Left lobe of liver (tissue), 2 donors: ENCODE measurements at regions not wholly inside any gene's neighbourhood (a gene's known extent, or its start where the extent isn't known, plus 50 kb on each side); places are given as distances from the start of the nearest gene placed in this dataset.

Experiments
- ATAC-seq: fragments of 200-7000 bp; cut with Tn5 transposase; one replicate; pipeline ENCODE4 v1.9.1; 2020; ENCODE audit warnings: mild to moderate bottlenecking, moderate library complexity
- DNase-seq: peaks from one replicate; pipeline ENCODE4 v3.0.0-alpha.2; 2020; ENCODE audit warnings: low spot score
- donor health status: DM: no; HTN: no; CAD: no; lungs with moderate emphysema.
- donor health status: DM: no; HTN: yes; CAD: no.

DNA sequence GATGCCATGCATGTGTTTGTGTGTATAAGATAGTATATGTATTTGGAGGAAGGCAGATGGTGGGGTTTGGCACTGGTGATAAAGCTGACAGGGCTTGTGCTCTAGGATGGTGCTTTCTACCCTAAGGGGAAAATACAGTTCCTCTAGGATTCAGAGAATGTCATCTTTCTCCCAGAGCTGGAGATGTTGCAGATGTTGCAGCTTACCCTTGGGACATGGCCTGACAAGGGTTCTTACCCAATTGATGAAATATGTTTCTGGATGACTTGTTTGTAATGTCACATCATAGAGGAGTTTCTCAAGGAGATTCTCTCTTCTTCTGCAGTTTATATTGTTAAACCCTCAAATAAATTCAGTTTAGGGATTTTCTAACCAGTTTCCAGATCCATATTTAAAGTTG is 52.5 kb upstream of the PITX2 start:
- ATAC-seq (no peak), DNase-seq (no peak)

DNA sequence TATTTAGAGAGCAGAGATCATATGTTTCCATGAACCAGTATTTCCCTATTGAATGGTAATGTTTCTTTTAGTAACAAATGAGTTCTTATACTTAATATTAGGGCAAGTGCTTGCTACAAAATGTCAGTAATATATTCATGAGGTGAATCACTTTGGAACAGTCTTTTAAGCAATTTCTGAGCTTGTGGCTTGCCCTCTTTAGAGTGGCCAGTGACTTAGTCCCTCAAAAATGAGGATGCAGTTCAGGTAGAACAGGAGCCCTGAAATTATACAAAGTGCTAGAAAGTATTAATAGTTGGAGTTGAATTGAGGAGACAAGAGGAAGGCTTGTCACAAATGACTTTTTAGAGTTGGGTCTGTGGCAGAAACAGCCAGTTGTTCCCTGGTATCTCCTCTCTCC is 53.4 kb upstream of the PITX2 start:
- ATAC-seq: no peak
- no peak for DNase-seq

DNA sequence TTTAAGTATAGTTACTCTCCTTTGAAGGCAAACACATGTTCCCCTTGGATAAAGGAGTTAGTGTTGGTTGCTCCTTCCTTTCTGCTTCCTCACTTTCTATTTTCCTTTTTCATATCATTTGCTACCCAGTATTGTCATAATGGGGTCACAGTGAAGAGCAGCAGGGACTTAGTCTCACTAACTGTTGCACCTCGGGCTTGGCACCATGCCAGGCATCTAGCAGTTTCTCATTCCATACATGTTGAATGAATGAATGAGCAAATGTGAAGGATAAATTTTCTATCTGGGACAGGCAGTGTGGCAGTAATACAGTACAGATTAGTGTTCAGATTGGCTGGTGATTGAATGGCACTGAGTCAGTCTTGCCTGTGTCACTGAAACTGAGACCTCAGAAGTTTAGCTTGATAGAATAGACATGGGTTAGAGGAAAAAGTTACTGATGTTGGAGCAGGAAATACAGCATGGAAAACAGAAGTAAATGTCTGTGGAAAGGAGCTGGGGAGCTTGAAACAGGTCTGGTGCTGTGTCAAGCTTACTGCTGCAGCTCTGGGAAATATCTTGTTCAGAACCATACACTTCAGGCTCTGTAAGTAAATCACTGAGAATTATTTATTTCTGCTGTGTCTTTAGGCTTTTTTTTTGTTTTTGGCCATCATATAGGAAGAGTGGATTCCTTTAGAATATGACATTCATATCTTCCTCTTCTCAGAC is 55.8 kb upstream of the PITX2 start:
- ATAC-seq: no peak
- DNase-seq: no peak

DNA sequence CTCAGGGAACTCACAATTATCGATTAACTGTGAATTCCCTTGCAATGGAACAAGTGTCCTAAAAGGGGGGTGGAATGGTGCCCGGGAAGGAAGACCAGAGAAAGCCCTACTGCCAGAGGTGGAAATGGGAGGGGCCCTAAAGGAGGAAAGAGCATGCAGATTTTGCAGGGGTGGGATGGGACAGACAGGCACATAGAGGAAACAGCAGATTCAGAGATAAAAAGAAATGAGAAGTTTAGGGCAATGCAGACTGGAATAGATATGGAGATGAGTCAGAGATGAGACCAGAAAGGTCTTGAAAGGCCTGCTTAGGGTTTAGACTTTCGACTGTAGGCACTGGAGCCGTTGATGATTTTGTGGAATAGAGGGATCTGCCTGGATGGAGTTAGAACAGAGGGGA is 57.4 kb upstream of the PITX2 start:
- DNase-seq (no peak), ATAC-seq (no peak)

DNA sequence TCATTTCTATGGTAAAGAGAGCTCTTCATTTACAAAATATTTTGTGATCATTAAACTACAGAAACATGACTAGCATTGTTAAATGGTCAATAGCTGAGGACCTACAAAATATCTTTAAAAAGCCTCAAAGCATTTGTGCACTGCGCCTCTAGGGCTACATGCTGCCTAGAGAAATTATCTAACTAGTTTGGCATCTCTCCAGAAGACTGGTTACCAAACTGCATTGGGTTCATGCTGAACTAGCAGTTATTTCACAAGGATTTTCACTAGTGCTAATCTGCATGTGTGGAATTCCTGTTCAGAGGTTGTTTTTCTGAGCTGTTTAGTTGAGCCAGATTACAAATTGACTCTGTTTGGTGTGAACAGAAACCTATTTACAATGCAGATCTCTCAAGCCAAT is 58.5 kb upstream of the PITX2 start:
- ATAC-seq: no peak

DNA sequence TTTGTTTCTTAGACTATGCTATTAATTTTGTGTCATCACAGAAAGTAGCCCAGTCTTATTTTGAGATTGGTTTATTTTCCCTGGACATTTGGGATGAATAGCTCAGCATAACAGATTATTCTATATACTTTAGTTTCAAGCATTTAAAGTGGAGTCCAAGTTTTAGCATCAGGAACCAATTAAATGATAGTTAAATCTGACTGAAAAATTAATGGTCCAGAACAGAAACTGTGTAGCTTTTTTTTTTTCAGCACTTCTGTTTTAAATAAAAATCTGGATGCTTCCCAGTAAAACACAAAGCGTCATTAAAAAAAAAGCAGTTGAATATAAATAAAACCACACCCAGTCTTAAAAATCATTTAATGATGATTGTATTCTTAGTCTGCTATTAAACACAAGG is 59.4 kb upstream of the PITX2 start:
- no peak for DNase-seq
- ATAC-seq: no peak

More for the DNA sequence above, 58.5 kb upstream of the PITX2 start:
- DNase-seq: no peak

DNA sequence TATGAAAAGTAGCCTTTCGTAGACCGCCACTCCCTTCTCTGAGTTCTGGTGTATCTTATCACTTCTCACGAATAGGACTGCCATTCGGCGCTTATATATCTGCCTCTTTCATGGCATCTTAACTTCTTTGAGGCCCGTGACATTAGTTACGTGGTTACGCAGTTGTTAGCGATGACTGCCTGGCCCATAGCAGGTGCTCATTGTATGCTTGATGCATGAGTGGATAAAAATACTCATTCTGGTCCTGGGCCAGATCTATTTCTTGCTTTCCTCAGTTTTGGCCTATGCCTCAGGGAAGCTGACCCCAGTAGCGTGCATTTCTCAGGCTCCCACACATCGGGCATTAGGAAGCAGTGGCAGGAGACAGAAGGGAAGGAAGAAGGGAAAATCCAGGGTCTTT is 60.7 kb upstream of the PITX2 start:
- DNase-seq: no peak
- ATAC-seq: no peak

DNA sequence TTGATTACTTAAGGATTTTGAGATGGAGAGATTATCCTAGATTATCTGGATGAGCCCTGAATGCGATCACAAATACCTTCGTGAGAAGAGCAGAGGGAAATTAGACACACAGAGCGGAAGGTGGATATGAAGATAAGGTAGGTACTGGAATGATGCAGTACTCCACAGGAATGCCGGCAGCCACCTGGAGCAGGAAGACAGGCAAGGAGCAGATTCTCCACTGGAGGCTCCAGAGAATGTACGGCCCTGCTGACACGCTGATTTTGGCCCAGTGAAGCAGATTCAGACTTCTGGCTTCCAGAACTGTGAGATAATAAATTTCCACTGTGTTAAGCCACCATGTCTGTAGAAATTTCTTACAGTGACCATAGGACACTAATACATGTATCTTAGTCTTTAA is 79.4 kb upstream of the PITX2 start:
- ATAC-seq (no peak), DNase-seq (no peak)

DNA sequence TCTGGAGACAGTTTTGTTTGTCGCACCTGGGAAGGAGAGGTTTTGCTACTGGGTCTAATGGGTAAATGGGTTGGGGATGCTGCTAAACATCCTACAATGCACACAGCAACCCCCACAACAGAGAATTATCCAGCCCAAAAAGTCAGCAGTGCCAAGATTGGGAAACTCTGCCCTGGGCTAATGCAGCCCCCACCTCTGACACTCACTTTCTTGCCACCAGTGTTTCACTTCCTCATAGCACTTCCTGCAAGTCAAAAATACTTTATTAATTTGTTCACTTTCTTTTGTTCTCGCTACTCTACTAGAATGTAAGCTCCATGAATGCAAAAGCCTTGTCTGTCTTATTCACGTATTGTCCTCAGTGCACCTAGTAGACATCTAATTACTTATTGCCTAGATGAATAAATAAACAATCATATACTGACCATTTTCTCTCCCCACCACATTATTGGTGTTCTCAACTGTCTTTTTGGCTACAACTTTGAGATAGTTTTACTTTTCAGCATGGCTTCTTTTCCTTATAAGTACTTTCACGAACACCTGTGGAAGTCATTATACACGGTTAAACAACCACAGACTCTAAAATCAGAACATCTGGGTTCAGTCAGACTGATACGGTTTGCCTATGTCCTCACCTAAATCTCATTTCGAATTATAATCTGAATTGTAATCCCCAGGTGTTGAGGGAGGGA is 82.0 kb upstream of the PITX2 start:
- ATAC-seq (no peak), DNase-seq (no peak)

DNA sequence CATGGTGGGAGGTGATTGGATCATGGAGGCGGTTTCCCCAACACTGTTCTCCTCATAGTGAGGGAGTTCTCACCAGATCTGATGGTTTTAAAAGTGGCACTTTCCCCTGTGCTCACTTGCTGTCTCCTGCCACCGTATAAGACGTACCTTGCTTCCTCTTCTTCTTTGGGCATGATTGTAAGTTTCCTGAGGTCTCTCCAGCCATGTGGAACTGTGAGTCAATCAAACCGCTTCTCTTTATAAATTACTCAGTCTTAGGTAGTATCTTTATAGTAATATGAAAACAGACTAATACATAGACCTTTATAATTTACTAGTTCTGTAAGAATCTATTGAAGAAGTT is 82.5 kb upstream of the PITX2 start:
- no peak for ATAC-seq

DNA sequence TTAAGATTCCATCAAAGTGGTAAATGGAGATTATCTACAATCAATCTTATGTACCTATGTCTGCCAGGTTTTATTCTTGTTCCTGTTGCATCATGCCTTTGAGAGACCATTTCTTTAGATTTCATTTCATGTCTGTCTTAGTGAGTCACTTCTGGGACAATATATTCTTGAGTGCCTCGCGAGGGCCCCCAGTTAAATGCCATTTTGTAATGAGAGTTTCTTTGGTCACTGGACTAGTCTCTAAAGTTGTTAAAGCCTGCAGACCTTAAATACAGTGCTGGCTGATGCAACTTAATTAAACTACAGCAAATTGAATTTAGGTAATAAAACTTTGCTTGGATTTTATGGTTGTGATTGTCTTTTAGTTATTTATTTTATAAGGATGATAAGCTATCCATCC is 87.2 kb upstream of the PITX2 start:
- no peak for ATAC-seq
- no peak for DNase-seq

More for the DNA sequence above, 82.5 kb upstream of the PITX2 start:
- DNase-seq: no peak

DNA sequence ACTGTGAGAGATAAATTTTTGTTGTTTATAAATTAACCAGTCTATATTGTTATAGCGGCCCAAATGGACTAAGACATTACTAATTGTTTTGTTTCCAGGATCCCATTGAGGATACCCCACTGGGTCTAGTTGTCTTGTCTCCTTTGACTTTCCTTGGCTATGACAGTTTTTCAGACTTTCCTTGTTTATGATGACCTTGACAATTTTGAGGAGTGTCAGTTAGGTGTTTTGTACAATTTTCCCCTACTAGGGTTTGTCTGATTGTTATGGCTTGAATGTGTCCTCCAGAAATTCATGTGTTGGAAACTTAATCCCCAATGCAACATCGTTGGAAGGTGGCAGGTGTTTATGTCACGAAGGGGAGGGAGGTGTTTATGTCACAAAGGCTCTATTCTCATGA is 89.6 kb upstream of the PITX2 start:
- DNase-seq (no peak), ATAC-seq (no peak)

DNA sequence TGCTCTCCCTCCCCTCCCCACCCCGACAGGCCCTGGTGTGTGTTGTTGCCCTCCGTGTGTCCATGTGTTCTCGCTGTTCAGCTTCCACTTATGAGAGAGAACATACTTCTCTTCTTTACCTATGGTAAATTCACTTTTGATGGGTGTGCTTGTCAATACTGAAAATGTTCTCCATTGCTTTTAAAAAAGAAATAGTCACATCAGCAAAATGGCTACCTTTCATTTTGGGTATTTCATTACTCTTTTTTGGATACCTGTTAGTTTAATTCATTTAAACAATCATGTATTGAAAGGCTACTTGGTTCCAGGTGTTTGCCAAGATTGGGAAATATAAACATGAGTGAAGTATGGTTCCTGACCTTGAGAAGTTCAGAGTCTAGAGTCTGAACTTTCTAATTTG is 107.4 kb upstream of the PITX2 start:
- DNase-seq (no peak), ATAC-seq (no peak)

DNA sequence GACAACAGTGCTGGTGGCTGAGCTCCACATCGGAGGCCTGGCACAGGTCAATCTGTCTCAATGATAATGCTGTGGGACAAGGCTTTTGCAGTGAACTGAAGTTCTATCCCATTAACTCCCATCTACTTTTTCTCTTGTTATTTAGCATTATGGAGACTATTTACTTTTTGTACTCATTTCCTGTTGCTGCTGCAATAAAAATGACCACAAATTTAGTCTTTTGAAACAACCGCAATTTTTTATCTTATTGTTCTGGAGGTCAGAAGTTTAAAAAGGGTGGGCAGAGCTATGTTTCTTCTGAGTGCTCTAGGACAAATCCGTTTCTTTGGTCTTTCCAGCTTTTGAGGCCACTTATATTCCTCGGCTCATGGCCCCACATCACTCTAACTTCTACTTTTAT is 111.0 kb upstream of the PITX2 start:
- no peak for DNase-seq
- ATAC-seq: no peak

DNA sequence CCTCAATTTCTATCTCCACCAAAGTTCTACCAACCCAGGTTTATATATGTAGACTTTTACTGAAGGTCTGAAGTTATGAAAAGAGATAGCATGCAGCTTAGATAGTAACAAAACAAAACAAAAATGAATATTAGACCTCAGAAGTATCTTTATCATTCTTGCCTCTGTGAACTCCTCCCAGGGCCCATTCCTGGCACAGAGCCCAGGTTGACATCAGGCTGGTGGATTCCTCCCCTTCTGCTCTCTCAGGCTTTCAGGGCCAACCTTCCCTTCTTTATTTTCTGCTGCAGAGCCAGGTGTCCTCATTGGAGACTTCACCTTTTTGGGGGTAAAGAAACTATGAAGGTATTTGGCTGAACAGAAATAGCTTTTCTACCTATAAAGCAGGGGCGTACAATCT is 112.8 kb upstream of the PITX2 start:
- ATAC-seq (no peak), DNase-seq (no peak)

DNA sequence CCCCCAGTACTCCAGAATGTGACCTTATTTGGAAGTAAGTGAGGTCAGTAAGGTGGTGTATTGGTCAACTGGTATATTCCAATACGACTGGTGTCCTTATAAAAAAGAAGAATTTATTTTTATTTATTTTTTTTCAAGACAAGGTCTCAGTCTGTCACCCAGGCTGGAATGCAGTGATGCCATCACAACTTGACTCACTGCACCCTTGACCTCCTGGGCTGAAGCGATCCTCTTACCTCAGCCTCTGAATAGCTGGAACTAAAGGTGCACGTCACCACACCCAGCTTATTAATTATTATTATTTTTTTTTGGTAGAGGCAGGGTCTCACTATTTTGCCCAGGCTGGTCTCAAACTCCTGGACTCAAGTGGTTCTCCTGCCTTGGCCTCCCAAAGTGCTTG is 115.1 kb upstream of the PITX2 start:
- ATAC-seq: no peak

DNA sequence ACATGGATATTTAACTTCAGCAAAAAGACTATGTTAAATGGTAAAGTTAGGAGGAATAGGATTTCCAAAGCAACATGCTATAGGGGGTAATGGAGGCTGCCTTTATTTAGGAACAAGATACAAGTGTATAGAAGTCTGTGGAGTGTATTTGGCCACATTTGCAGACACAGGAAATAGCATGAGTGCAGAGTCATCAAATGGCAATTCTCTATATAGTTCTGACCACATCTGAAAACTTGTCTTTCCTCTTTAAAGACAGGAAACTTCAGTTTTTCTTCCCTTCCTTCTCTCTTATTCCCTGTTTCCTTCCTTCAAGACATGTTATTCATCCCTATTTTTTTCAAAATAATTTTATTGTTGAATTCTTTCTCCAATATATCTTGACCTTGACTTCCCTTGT is 119.3 kb upstream of the PITX2 start:
- DNase-seq (no peak), ATAC-seq (no peak)

More for the DNA sequence above, 115.1 kb upstream of the PITX2 start:
- no peak for DNase-seq

DNA sequence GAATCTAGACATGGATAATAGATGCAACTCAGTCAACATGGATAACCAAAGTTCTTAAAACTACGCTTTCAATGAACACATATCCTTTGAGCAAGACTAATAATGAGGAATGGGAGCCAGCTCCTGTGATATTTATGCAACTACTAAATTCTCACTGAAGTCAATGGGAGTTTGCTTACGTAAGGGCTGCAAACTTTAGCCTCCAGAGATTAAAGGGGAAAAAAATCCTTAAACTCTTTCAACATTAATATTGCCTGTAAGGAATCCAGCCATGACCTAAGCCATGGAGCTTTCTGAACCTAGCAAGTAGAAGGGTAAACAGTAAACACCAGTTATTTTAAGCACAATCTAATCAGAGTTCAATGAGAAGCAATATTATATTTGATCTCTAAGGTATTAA is 125.2 kb upstream of the PITX2 start:
- DNase-seq (no peak), ATAC-seq (no peak)

DNA sequence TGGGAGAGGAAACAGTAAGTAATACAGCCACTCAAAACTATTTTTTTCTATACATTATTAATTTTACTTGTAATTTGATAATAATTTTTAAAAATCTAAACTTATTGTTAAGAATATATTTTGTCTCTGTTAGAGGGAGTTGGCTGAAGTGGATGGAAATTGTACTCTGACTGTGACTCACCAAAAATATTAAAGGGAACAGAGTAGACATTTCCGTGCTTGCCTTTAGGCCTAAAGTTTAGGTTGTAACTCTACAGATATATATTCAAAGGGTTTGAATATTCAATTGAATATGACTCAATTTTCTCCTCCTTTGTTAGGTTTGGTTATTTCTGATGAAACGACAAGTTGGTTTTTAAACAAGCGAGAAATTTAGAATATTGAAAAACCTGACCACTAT is 128.3 kb upstream of the PITX2 start:
- ATAC-seq (no peak), DNase-seq (no peak)

DNA sequence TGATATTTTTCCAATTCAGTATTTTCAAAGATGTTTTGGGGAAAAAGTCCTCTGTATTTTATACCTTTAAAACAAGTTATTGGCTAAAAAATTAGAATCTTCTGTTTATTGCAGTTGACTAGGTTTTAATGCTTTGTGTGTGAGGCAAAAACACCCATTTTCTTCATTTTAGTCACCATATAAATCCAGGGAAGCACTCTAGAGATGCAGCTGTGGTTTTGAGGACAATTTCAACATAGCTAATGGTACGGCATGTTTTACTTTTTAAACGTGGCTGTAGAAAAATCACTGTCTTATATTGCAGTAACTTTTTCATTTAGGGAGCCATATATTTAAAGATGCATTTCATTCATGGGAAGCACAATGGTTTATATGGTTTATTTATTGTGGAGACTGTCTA is 129.1 kb upstream of the PITX2 start:
- no peak for DNase-seq
- ATAC-seq: no peak

DNA sequence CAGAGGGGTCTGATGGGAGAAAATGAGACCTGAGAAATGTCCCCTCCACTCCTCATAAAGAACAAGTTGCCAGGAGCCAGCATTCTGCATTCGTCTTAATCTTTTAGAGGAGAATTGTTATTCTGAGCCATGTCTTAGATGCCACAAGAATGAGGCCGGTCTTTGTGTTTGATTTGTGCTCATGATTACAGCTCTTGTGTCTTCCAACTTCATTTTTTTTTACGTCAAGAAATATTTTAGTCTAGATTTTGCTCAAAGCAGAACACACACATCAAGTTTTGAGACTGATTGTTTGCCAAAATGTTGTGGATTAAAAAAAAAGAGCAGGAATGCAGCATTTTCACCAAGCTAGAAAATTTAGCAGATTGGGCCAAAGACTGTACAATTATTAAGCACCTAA is 130.6 kb upstream of the PITX2 start:
- ATAC-seq: no peak
- DNase-seq: no peak

DNA sequence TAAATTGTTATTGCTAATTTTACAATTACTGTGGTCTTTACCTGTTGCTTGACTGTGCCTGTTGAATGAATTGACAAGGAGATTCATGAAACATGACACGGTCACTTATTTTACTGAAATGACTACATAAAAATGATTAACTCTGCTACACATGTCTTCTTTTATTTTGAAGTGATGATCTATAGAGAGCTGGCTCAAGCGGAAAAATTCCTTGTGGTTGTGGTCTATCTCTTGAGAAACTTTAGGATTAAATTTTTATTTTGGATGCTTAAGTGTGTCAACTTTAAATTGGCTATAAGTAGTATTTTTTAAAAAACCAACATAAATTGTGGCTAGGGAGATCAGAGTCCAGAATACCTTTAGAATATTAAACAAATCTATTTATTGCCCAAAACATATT is 131.8 kb upstream of the PITX2 start:
- ATAC-seq (no peak), DNase-seq (no peak)

DNA sequence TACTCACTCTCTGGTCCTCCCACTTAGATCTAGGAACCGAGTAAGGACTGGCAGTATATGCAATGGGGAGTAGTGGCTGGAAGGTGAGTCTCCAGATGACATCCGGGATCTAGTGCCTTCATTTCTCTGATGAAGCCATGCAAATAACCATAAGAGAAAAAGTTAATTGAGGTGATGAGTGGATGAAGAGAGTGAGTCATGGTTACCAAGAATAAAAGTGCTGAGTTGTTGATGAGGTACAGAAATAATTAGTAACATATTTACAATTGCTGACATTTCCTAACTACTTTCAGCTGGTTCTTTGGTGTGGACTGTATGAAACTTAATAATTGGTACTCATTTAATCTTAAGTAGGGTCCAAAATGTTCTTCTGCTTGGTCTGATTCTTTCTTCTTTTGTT is 146.7 kb upstream of the PITX2 start:
- DNase-seq (no peak), ATAC-seq (no peak)
